ACHN (cell line): ENCODE measurements at regions not wholly inside any gene's neighbourhood (a gene's known extent, or its start where the extent isn't known, plus 50 kb on each side); places are given as distances from the start of the nearest gene placed in this dataset.

Source experiments
- DNase-seq: peaks from one replicate; pipeline ENCODE4 v3.0.0-alpha.2; 2015
- in situ Hi-C: cut with HindIII; loops from 2 replicates; pipeline ENCODE4 v1.10.0; 2017; ENCODE audit warnings: low sequenced_read_pairs, low pct_ligation_motif_present, low pct_unique_long_range_greater_than_20kb

DNA sequence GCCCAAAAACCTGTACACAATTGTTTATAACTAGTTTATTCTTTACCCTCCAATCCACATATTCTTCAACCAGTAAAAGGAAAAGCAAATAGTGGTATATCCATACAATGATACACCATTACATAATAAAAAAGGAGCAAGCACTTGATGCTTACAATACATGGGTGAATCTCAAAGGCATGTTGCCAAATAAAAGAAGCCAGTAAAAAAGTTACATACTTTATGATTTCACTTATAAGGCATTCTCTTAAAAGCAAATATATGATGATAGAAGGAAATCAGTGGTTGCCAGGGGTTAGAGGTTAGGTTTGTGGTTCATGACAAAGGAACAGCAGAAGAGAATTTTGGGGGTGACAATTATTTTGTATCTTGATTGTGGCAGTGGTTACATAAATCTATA, 896.1 kb upstream of the LCORL start:
- in situ Hi-C loops = no loop called here
- DNase-seq = no peak

DNA sequence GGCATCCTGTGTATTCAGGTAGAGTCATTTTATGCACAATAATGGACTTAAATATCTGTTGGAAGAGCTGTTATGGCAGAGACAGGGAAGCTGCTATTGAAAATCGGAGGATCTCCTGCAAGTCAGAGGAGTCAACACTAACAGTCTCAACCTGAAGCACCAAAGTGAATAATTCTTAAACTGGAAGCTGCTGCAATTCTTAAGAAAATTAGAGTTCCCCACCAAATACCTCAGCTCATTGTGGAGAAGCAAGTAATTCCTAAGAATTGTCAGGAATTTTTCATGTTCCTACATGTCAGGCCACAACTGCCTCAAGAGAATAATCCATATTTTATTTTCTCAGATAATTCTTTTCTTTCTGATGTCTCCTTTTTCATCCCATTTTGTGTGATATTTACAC, 892.6 kb upstream of the LCORL start:
- in situ Hi-C loops = no loop called here
- no peak for DNase-seq

GRCh38 chr4:18894928-18895327, 873.4 kb upstream of the LCORL start:
- DNase-seq = no peak
- in situ Hi-C loops = no loop called here

DNA sequence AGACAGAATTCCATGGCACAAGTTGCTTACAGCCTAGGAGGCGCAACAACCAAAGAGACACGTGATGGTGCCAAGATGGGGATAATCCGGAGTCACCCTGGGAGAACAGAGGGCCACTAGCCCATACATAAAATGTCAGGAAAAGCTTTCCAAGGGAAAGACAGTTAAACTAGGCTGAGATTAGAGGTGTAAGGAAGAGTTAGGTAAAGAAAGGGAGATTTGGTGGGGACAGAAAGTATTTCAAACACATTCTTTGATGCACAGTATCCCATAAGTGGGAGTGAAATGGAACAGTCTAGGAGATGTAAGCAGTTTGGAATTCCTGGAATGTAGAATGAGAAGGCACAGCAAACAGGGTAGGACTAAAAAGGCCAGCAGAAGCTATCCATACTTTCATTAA, 860.9 kb upstream of the LCORL start:
- in situ Hi-C loops = no loop called here
- peak; percentile 83 for DNase-seq

DNA sequence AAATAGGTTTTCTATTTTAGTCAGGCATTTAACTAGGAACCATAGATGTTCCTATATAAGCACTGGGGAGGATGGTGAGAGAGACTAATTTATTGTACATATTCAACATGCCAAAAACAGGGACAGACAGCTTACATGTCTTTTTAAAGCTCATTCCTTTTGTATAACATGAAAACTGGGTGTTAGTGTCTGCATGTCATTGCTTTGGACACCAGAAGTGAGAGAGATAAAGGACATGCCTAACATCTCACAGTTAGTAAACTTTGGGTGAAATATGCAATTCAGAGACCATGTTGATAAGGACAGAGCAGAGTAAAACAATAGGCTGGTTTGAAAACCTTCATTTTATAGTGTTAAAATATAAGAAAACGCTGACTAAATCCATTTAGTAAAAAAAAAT, 860.0 kb upstream of the LCORL start:
- no peak for DNase-seq
- in situ Hi-C loops = no loop called here

- in situ Hi-C loops = no loop called here
- DNase-seq = no peak
Measured at GRCh38 chr4:18880871-18881270, 859.3 kb upstream of the LCORL start.

DNA sequence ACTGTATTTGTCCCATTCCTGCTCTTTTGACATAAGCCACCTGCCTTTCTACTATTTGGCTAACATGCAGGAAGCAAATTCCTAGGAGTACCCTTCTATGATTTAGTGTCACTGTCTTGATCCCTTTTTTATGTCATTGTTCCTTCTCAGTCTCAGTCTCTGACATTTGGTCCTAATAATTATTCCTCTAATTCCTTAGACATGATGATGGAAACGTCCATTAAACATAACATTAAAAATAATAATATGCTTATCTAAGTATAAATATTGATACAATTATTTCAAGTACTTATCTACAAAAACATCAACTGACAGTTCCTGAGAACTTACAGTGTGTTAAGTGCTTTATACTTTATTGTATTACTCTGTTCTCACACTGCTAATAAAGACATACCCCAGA, 857.0 kb upstream of the LCORL start:
- no peak for DNase-seq
- in situ Hi-C loops = no loop called here

DNA sequence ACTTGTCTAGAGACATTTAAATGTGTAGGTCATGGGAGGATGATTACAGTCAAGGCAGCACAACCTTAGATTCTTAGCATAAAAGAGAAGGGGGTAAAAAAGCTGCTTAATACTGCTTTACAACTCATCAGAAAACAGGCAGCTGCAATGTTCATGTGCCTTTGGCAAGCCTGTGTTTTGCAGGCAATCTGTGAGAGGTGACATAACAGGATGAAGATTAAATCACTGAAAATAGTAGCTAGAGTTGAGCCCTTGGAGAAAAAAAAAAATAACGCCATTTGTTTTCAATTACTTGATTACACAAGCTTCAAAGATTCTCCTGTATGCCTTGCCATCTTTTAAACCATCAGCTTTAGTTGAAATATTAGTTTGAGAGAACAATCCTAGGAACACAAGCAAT, 847.6 kb upstream of the LCORL start:
- in situ Hi-C loops = no loop called here
- no peak for DNase-seq

- no peak for DNase-seq
- in situ Hi-C loops = no loop called here
Measured at GRCh38 chr4:18860836-18861530, 839.4 kb upstream of the LCORL start.

DNA sequence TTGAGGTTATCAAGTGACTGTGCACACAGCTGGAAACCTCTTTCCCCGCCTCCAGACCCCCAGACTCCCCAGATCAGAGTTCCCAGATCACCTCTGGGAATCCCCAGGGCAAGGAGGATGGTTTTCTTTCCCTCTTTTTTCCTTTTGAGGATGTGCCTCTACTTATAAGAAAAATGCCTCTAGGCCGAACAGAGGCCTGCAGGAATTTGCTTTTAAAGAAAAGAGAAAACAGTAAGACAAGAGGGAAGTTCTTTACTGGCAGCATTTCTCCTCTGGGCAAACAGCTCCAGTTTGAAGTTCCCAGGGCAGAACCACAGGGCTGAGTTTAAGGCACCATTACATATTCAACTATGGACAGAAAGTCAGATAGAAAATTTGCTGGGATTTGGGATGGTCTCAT, 837.9 kb upstream of the LCORL start:
- no peak for DNase-seq
- in situ Hi-C loops = no loop called here

DNA sequence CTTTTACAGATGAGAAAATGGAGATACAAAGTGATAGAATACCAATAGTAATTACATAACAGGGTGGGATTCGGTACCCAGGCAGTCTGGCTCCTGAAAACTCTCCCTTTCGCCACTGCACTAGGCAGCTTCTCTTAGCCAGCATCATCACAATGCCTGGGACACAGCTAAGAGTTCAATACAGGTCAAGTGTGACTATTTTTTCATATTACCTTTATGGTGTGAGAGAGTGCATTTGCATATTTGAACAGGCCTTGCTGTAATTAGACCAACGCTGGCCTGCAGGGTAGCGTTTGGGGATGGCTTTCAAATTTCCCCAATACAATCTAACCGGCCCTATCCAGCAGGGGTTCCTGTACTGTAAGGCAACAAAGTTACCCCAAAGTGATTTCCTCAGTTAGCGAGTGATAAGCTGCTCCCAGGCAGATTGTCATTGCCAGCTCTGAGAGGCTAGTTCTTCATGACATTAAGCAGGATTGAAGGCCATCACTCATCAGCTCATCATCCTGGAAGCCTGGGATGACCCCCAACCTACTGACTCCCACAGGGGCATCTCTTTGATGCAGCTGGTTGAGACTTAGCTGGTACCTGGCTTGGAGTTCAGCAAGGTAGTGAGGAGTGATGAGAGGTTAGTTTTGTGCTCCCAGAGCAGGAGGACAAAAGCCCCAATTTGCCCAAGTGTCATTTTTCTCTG, 836.8 kb upstream of the LCORL start:
- in situ Hi-C loops = no loop called here
- no peak for DNase-seq

- DNase-seq = no peak
- in situ Hi-C loops = no loop called here
Measured at GRCh38 chr4:18850867-18851266, 829.3 kb upstream of the LCORL start.

- in situ Hi-C loops = no loop called here
- DNase-seq = no peak
Measured at GRCh38 chr4:18847249-18847890, 825.8 kb upstream of the LCORL start.

DNA sequence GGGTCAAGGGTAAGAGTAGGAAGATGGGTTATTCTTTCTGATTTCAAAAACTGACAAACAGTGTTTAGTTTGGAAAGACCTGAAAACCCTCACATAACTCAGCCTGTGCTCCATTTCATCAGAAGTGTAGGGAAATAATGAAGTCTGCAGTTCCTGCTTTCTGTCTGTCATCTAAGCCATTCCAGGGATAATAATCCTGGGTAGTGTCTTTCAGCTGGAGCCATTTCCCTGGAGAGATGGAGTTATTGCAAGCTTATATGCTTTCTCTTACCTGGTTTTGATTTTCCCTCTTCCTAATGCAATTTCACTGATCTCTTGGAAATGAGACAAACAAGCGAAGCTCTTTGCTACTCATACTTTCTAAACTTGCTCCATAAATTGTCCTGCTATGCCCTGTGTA, 824.8 kb upstream of the LCORL start:
- no peak for DNase-seq
- in situ Hi-C loops = no loop called here

GRCh38 chr4:18844726-18845125, 823.2 kb upstream of the LCORL start:
- in situ Hi-C loops = no loop called here
- DNase-seq = no peak

GRCh38 chr4:18842431-18842830, 820.9 kb upstream of the LCORL start:
- DNase-seq = no peak
- in situ Hi-C loops = no loop called here

GRCh38 chr4:18840481-18840880, 818.9 kb upstream of the LCORL start:
- in situ Hi-C loops = no loop called here
- DNase-seq = no peak

GRCh38 chr4:18816228-18816895, 794.8 kb upstream of the LCORL start:
- in situ Hi-C loops = no loop called here
- DNase-seq = no peak

DNA sequence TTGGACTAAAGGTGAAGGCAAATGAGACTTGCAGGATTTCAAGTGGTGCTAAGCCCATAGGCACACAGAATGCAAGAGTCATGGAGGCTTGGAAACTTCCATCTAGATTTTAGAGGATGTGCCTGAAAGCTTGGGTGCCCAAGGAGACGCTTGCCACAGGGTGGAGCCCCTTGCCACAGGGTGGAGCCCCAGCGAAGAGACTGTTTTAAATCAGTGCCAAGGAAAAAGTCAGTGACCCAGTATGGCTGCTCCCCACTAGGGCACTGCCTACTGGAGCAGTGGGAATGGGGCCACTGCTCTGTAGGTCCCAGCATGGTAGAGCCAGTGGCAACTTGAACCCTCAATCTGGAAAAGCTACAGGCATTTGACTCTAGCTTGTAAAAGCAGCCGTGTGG, 794.2 kb upstream of the LCORL start:
- in situ Hi-C loops = no loop called here
- peak; percentile 11 for DNase-seq
